HCT116 (cell line): ENCODE measurements at regions not wholly inside any gene's neighbourhood (a gene's known extent, or its start where the extent isn't known, plus 50 kb on each side); places are given as distances from the start of the nearest gene placed in this dataset.

ENCODE experiments used
- ATAC-seq: fragments of 200-7000 bp; cut with Tn5 transposase; 2 replicates; pipeline ENCODE4 v1.9.1; 2020; ENCODE audit warnings: mild to moderate bottlenecking, moderate library complexity
- BruUV-seq: library from RNA; stranded (reverse); fragments of 400-500 nt; replicated peaks from 2 replicates; lab custom pipeline; 2021; lab: Mats Ljungman, UMichigan
- CTCF ChIA-PET: fragments of 300-600 bp; sonication (Branson Sonifier 250); formaldehyde crosslinking; loops from one replicate; lab custom pipeline; 2021; ENCODE audit warnings: antibody characterized with exemption; lab: Charles Lee
- POLR2A ChIA-PET: fragments of 300-600, 350-600 bp; sonication (Branson Sonifier 250); formaldehyde crosslinking; loops from one replicate; lab custom pipeline; 2021; ENCODE audit warnings: antibody characterized with exemption; lab: Charles Lee
- RAD21 ChIA-PET, 2 experiments: fragments of 300-600 bp; sonication (Branson Sonifier 250); formaldehyde crosslinking; loops; one replicate each; lab custom pipeline; 2023; ENCODE audit warnings: low total read pairs in 2 of 2; ENCODE audit not compliant: uncharacterized antibody in 2 of 2, unreplicated experiment in 2 of 2, low non-redundant PET in 1 of 2; lab: Charles Lee
- DNase-seq: peaks from one replicate; pipeline ENCODE4 v3.0.0-alpha.2; 2010; ENCODE audit warnings: low read depth, low spot score
- H2AFZ ChIP-seq: fragments of 200-600 bp; shearing (Covaris generic), sonication (generic); 2 replicates; pipeline ENCODE4 v1.6.1; 2017; ENCODE audit warnings: low read depth, mixed run types, mixed read lengths, antibody characterized with exemption, low read length; ENCODE audit not compliant: poor library complexity, severe bottlenecking
- H3K27ac ChIP-seq: 2 replicates; pipeline ENCODE4 v1.5.1; 2012; ENCODE audit warnings: low read depth, low read length
- H3K27me3 ChIP-seq: fragments of 200-600 bp; sonication (generic); 2 replicates; pipeline ENCODE4 v1.6.1; 2016; ENCODE audit warnings: mixed run types, low read length, mixed read lengths; ENCODE audit not compliant: insufficient read depth
- H3K36me3 ChIP-seq, 2 experiments: fragments of 200-500 bp in 1 of 2; fragments of 200-600 bp in 1 of 2; sonication (Bioruptor generic) in 1 of 2; sonication (generic) in 1 of 2; 2 replicates each; pipeline versions ENCODE4 v1.5.1 to v1.6.1; 2014 to 2016; ENCODE audit warnings: low read length in 2 of 2, inconsistent platforms in 1 of 2, mixed read lengths in 1 of 2, mixed run types in 1 of 2; ENCODE audit not compliant: insufficient read depth in 2 of 2, control insufficient read depth in 1 of 2
- H3K4me1 ChIP-seq, 2 experiments: fragments of 200-600 bp in 1 of 2; sonication (generic) in 1 of 2; 2 replicates each; pipeline versions ENCODE4 v1.5.1 to v1.6.1; 2012 to 2017; ENCODE audit warnings: low read length in 2 of 2, inconsistent platforms in 1 of 2, mild to moderate bottlenecking in 1 of 2, mixed read lengths in 1 of 2, mixed run types in 1 of 2, moderate library complexity in 1 of 2; ENCODE audit not compliant: insufficient read depth in 2 of 2, control insufficient read depth in 1 of 2
- H3K4me2 ChIP-seq: fragments of 200-600 bp; sonication (generic); 2 replicates; pipeline ENCODE4 v1.6.1; 2017; ENCODE audit warnings: mixed run types, low read length, mixed read lengths
- H3K4me3 ChIP-seq, 2 experiments: fragments of 200-600 bp in 1 of 2; sonication (generic) in 1 of 2; replicated peaks in 1 of 2; 2 replicates each; pipeline ENCODE4 v1.5.1; 2011 to 2016; ENCODE audit warnings: low read length in 2 of 2, control low read depth in 1 of 2, low read depth in 1 of 2, mild to moderate bottlenecking in 1 of 2, mixed read lengths in 1 of 2, mixed run types in 1 of 2
- H3K79me2 ChIP-seq: fragments of 200-600 bp; sonication (generic); 2 replicates; pipeline ENCODE4 v1.6.1; 2017; ENCODE audit warnings: mild to moderate bottlenecking, mixed run types, low read length, moderate library complexity, mixed read lengths; ENCODE audit not compliant: insufficient read depth
- H3K9ac ChIP-seq: fragments of 200-600 bp; sonication (generic); 2 replicates; pipeline ENCODE4 v1.6.1; 2016; ENCODE audit warnings: low read length, mixed read lengths
- H3K9me2 ChIP-seq: fragments of 200-600 bp; sonication (generic), shearing (Covaris generic); 2 replicates; pipeline ENCODE4 v1.6.1; 2017; ENCODE audit warnings: mixed run types, mild to moderate bottlenecking, moderate library complexity; ENCODE audit not compliant: insufficient read depth
- H3K9me3 ChIP-seq, 2 experiments: fragments of 200-500 bp in 1 of 2; fragments of 200-600 bp in 1 of 2; sonication (Bioruptor generic) in 1 of 2; sonication (generic) in 1 of 2; 2 replicates each; pipeline ENCODE4 v1.6.1; 2014 to 2017; ENCODE audit warnings: low read length in 2 of 2, mixed read lengths in 2 of 2, inconsistent platforms in 1 of 2, low read depth in 1 of 2, mild to moderate bottlenecking in 1 of 2, mixed run types in 1 of 2, moderate library complexity in 1 of 2; ENCODE audit not compliant: control insufficient read depth in 1 of 2, insufficient read depth in 1 of 2
- H4K20me1 ChIP-seq: fragments of 200-600 bp; sonication (generic), shearing (Covaris generic); 2 replicates; pipeline ENCODE4 v1.6.1; 2017; ENCODE audit warnings: mixed run types, mild to moderate bottlenecking, moderate library complexity; ENCODE audit not compliant: insufficient read depth
- CEBPB ChIP-seq: IDR thresholded peaks from 2 replicates; pipeline ENCODE4 v1.6.1; 2012; ENCODE audit warnings: low read depth
- EGR1 ChIP-seq: IDR thresholded peaks from 2 replicates; pipeline ENCODE4 v1.6.1; 2012; ENCODE audit warnings: low read depth
- EZH2phosphoT487 ChIP-seq: fragments of 200-600 bp; IDR thresholded peaks from 2 replicates; pipeline ENCODE4 v1.6.1; 2018; ENCODE audit warnings: antibody characterized with exemption, borderline replicate concordance
- FOSL1 ChIP-seq: IDR thresholded peaks from 2 replicates; pipeline ENCODE4 v1.6.1; 2012; ENCODE audit warnings: low read depth
- JUND ChIP-seq: IDR thresholded peaks from 2 replicates; pipeline ENCODE4 v1.6.1; 2012
- MAX ChIP-seq: IDR thresholded peaks from 2 replicates; pipeline ENCODE4 v1.6.1; 2012
- POLR2AphosphoS5 ChIP-seq: IDR thresholded peaks from 2 replicates; pipeline ENCODE4 v1.6.1; 2011; ENCODE audit warnings: mild to moderate bottlenecking, low read depth, low read length, moderate library complexity
- REST ChIP-seq: IDR thresholded peaks from 2 replicates; pipeline ENCODE4 v1.6.1; 2012; ENCODE audit warnings: low read depth
- SRF ChIP-seq: IDR thresholded peaks from 2 replicates; pipeline ENCODE4 v1.6.1; 2012; ENCODE audit warnings: low read depth
- intact Hi-C: fragments of 100-400 bp; cut with micrococcal nuclease; formaldehyde crosslinking; loops from 2 replicates; pipeline ENCODE4 v1.10.0; 2022
- TF ChIP-seq, protein P1 (sequence below): IDR thresholded peaks from 2 replicates; pipeline ENCODE4 v1.6.1; 2011; ENCODE audit warnings: mild to moderate bottlenecking, low read length, moderate library complexity; ENCODE audit not compliant: insufficient replicate concordance; ENCODE audit errors: extremely low read depth

GRCh38 chr11:33461369-33462125 is 204.4 kb downstream of the HIPK3 start:
- no peak overlapping the region for H3K4me3 ChIP-seq
- H3K9me3 ChIP-seq: no peaks in the 10 kb centered on the region
- ChIA-PET RAD21 (no interaction called here), CTCF (no interaction called here), POLR2A (no interaction called here)
- no peaks in the 10 kb centered on the region for H3K79me2 ChIP-seq
- ATAC-seq: no peak
- H3K4me1 ChIP-seq: no peaks in the 10 kb centered on the region
- BruUV-seq: no TSS peak
- intact Hi-C loops: no loop called here
- no peaks in the 10 kb centered on the region for H3K36me3 ChIP-seq
- no peak for TF ChIP-seq SRF
- TF ChIP-seq EZH2phosphoT487: no peak
- TF ChIP-seq JUND: no peak
- TF ChIP-seq FOSL1: no peak
- TF ChIP-seq REST: no peak
- TF ChIP-seq, all 23 proteins: peak for 0
- Histone ChIP-seq H4K20me1 (no peaks in the 10 kb centered on the region), H3K9me2 (no peaks in the 10 kb centered on the region), H3K9ac (no peak overlapping the region), H3K27me3 (peaks cover 11% of the 10 kb centered on the region; the same call in 1 of the 2 replicates), H3K27ac (no peak overlapping the region), H3K4me2 (no peak overlapping the region), H2AFZ (no peak overlapping the region)
- no peak for DNase-seq

- H3K27ac ChIP-seq: no peak overlapping the region
- H3K79me2 ChIP-seq: no peaks in the 10 kb centered on the region
- CTCF ChIA-PET: no interaction called here
- H3K27me3 ChIP-seq: peaks cover 11% of the 10 kb centered on the region; the same call in 1 of the 2 replicates
- H3K36me3 ChIP-seq: no peaks in the 10 kb centered on the region
- ATAC-seq: no peak
- TF ChIP-seq SRF: no peak
- TF ChIP-seq CEBPB: no peak
- no peak for TF ChIP-seq MAX
- TF ChIP-seq POLR2AphosphoS5: no peak
- TF ChIP-seq, protein P1, sequence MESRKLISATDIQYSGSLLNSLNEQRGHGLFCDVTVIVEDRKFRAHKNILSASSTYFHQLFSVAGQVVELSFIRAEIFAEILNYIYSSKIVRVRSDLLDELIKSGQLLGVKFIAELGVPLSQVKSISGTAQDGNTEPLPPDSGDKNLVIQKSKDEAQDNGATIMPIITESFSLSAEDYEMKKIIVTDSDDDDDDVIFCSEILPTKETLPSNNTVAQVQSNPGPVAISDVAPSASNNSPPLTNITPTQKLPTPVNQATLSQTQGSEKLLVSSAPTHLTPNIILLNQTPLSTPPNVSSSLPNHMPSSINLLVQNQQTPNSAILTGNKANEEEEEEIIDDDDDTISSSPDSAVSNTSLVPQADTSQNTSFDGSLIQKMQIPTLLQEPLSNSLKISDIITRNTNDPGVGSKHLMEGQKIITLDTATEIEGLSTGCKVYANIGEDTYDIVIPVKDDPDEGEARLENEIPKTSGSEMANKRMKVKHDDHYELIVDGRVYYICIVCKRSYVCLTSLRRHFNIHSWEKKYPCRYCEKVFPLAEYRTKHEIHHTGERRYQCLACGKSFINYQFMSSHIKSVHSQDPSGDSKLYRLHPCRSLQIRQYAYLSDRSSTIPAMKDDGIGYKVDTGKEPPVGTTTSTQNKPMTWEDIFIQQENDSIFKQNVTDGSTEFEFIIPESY: no peak
- no peak for TF ChIP-seq EGR1
- TF ChIP-seq, all 23 proteins: peak for 0
- no peak overlapping the region for H3K9ac ChIP-seq
- DNase-seq: no peak
- no peaks in the 10 kb centered on the region for H3K9me2 ChIP-seq
- ChIA-PET POLR2A (no interaction called here), RAD21 (no interaction called here)
- BruUV-seq: no TSS peak
- intact Hi-C loops: no loop called here
- peaks cover 0 to 4% of the 10 kb centered on the region in 2 experiments; a peak in 1 of 4 replicates for H3K4me1 ChIP-seq
- no peak overlapping the region for H3K4me3 ChIP-seq
- H4K20me1 ChIP-seq: no peaks in the 10 kb centered on the region
- H3K4me2 ChIP-seq: no peak overlapping the region
- no peak overlapping the region for H2AFZ ChIP-seq
- H3K9me3 ChIP-seq: no peaks in the 10 kb centered on the region
Observed at GRCh38 chr11:33457948-33458347, 200.8 kb downstream of the HIPK3 start.
